ENCODE measurements at regions not wholly inside any gene's neighbourhood (a gene's known extent, or its start where the extent isn't known, plus 50 kb on each side); places are given as distances from the start of the nearest gene placed in this dataset.

DNA sequence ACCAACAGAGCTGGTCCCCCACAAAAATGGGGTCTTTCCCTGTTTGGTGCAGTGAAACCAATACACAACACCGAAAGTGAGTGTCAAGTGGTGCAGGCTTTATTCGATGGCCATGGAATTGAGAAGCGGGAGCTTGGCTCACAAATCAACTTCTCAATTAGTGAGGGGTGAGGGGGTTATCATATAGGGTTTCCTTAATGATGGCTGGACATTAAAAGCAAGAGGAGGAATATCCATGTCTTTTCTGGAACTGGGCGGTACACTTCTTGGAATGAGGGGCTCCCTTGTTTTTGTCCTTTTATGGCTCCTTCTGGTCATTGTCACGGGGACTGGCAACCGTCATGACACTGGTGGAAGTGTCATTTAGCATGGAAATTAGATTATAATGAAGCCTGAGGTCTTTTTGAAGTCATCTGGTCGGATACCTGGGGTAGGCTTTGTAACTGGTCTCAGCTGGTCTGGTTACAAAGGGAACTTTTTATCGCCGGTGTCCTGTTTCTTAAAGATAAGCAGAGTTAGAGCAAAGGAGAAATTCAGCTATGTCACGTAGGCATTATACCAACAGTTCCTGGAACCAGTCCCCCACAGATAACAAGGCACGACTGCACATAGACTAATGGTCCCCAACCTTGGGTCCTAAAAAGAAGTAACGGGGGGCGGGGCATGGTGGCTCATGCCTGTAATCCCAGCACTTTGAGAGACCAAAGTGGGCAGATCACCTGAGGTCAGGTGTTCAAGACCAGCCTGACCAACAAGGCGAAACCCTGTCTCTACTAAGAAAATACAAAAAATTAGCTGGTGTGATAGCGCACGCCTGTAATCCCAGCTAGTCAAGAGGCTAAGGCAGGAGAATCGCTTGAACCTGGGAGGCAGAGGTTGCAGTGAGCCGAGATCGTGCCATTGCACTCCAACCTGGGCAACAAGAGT, 93.5 kb upstream of the NDUFV2 start (continued):
- TF ChIP-seq, protein P1, sequence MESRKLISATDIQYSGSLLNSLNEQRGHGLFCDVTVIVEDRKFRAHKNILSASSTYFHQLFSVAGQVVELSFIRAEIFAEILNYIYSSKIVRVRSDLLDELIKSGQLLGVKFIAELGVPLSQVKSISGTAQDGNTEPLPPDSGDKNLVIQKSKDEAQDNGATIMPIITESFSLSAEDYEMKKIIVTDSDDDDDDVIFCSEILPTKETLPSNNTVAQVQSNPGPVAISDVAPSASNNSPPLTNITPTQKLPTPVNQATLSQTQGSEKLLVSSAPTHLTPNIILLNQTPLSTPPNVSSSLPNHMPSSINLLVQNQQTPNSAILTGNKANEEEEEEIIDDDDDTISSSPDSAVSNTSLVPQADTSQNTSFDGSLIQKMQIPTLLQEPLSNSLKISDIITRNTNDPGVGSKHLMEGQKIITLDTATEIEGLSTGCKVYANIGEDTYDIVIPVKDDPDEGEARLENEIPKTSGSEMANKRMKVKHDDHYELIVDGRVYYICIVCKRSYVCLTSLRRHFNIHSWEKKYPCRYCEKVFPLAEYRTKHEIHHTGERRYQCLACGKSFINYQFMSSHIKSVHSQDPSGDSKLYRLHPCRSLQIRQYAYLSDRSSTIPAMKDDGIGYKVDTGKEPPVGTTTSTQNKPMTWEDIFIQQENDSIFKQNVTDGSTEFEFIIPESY (CRISPR knock-in tag; IDR thresholded peaks at IDR 0.05) = no peak; the same call in 1 of the 2 replicates
- no peak for TF ChIP-seq ZNF707 (CRISPR knock-in tag; conservative IDR thresholded peaks at IDR 0.05)
- no peak for TF ChIP-seq U2AF2 (optimal IDR thresholded peaks at IDR 0.05; ENCODE audit: low read depth, low read length)
- TF ChIP-seq, protein P2, sequence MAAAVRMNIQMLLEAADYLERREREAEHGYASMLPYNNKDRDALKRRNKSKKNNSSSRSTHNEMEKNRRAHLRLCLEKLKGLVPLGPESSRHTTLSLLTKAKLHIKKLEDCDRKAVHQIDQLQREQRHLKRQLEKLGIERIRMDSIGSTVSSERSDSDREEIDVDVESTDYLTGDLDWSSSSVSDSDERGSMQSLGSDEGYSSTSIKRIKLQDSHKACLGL (CRISPR knock-in tag; IDR thresholded peaks at IDR 0.05; ENCODE audit: borderline replicate concordance, poor library complexity, severe bottlenecking) = no peak
- TF ChIP-seq, protein P3, sequence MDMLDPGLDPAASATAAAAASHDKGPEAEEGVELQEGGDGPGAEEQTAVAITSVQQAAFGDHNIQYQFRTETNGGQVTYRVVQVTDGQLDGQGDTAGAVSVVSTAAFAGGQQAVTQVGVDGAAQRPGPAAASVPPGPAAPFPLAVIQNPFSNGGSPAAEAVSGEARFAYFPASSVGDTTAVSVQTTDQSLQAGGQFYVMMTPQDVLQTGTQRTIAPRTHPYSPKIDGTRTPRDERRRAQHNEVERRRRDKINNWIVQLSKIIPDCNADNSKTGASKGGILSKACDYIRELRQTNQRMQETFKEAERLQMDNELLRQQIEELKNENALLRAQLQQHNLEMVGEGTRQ (CRISPR knock-in tag; IDR thresholded peaks at IDR 0.05) = 0 out of 2 replicates have a peak, but pooled peaks have one; percentile 29
- TF ChIP-seq HLTF (IDR thresholded peaks at IDR 0.05) = peak; percentile 54; the same call in 1 of the 2 replicates
- TF ChIP-seq ZNF584 (CRISPR knock-in tag; IDR thresholded peaks at IDR 0.05; ENCODE audit: low read depth) = peak; percentile 76; the same call in 1 of the 2 replicates
- no peak for TF ChIP-seq HMG20B (CRISPR knock-in tag; IDR thresholded peaks at IDR 0.05)
- TF ChIP-seq YBX1 (IDR thresholded peaks at IDR 0.05) = no peak
- TF ChIP-seq, protein P4, sequence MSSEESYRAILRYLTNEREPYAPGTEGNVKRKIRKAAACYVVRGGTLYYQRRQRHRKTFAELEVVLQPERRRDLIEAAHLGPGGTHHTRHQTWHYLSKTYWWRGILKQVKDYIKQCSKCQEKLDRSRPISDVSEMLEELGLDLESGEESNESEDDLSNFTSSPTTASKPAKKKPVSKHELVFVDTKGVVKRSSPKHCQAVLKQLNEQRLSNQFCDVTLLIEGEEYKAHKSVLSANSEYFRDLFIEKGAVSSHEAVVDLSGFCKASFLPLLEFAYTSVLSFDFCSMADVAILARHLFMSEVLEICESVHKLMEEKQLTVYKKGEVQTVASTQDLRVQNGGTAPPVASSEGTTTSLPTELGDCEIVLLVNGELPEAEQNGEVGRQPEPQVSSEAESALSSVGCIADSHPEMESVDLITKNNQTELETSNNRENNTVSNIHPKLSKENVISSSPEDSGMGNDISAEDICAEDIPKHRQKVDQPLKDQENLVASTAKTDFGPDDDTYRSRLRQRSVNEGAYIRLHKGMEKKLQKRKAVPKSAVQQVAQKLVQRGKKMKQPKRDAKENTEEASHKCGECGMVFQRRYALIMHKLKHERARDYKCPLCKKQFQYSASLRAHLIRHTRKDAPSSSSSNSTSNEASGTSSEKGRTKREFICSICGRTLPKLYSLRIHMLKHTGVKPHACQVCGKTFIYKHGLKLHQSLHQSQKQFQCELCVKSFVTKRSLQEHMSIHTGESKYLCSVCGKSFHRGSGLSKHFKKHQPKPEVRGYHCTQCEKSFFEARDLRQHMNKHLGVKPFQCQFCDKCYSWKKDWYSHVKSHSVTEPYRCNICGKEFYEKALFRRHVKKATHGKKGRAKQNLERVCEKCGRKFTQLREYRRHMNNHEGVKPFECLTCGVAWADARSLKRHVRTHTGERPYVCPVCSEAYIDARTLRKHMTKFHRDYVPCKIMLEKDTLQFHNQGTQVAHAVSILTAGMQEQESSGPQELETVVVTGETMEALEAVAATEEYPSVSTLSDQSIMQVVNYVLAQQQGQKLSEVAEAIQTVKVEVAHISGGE (CRISPR knock-in tag; IDR thresholded peaks at IDR 0.05) = peak in 2 of 3 experiments; percentile 13 to 75; a peak in 1 of 6 replicates
- peak; percentile 92 for TF ChIP-seq HDGF (IDR thresholded peaks at IDR 0.05)
- peak; percentile 28 to 35; a peak in 3 of 4 replicates for TF ChIP-seq RAD21 (CRISPR knock-in tag; conservative IDR thresholded peaks at IDR 0.05 in 1 of 2, IDR thresholded peaks at IDR 0.05 in 1 of 2)
- peak; percentile 81 for TF ChIP-seq CREM (IDR thresholded peaks at IDR 0.05; ENCODE audit: low read depth)
- peak; percentile 94 for TF ChIP-seq ELF4 (CRISPR knock-in tag; IDR thresholded peaks at IDR 0.05)
- no peak for TF ChIP-seq FOXA1 (IDR thresholded peaks at IDR 0.05; ENCODE audit: borderline replicate concordance)
- TF ChIP-seq SAFB (IDR thresholded peaks at IDR 0.05; ENCODE audit: borderline replicate concordance, low read depth, low read length) = no peak

All from K562 (cell line).